NCI-H774 (cell line): ENCODE measurements at regions not wholly inside any gene's neighbourhood (a gene's known extent, or its start where the extent isn't known, plus 50 kb on each side); places are given as distances from the start of the nearest gene placed in this dataset.
"Not testable (repeated sequence)": the region's sequence is repeated elsewhere in the genome, so short reads cannot be mapped to it uniquely, and the experiment has no call there.

ENCODE experiments used
- DNase-seq: peaks from one replicate; lab custom pipeline; 2025; lab: John Stamatoyannopoulos, UW

- no peak for DNase-seq
Measured at GRCh38 chr15:79539401-79539800, 107.3 kb downstream of the MINAR1 start.

DNA sequence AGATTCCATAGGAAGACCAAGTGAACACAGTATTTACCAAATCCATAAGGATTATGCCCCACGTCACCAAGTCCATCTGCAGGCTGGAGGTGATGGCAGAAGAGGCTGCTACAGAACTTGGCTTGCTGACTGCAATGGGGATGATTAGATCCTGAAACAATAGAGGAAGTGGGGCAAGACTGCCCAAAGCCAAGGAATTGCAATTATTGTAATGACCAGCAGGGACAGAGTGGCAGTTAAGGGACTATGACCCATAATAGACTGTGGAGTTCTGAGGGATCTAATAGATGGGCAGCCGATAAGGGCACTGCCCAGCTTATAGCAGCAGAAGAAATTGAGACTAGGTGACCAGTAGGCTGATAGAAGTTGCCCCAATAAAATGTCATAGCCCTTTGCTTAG lies 108.4 kb downstream of the MINAR1 start:
- DNase-seq = no peak

- no peak for DNase-seq
Measured at GRCh38 chr15:79541196-79541595, 109.1 kb downstream of the MINAR1 start.

- no peak for DNase-seq
Measured at GRCh38 chr15:79543097-79543496, 111.0 kb downstream of the MINAR1 start.

- DNase-seq = no peak
Measured at GRCh38 chr15:79549196-79549595, 117.1 kb downstream of the MINAR1 start.

GRCh38 chr15:79560384-79560783 lies 128.2 kb downstream of the MINAR1 start:
- no peak for DNase-seq

- no peak for DNase-seq
Measured at GRCh38 chr15:79561982-79562381, 129.8 kb downstream of the MINAR1 start.

- DNase-seq = no peak
Measured at GRCh38 chr15:79562403-79562815, 130.3 kb downstream of the MINAR1 start.

- DNase-seq = no peak
Measured at GRCh38 chr15:79562899-79563298, 130.8 kb downstream of the MINAR1 start.

- no peak for DNase-seq
Measured at GRCh38 chr15:79570004-79570403, 137.9 kb downstream of the MINAR1 start.

DNA sequence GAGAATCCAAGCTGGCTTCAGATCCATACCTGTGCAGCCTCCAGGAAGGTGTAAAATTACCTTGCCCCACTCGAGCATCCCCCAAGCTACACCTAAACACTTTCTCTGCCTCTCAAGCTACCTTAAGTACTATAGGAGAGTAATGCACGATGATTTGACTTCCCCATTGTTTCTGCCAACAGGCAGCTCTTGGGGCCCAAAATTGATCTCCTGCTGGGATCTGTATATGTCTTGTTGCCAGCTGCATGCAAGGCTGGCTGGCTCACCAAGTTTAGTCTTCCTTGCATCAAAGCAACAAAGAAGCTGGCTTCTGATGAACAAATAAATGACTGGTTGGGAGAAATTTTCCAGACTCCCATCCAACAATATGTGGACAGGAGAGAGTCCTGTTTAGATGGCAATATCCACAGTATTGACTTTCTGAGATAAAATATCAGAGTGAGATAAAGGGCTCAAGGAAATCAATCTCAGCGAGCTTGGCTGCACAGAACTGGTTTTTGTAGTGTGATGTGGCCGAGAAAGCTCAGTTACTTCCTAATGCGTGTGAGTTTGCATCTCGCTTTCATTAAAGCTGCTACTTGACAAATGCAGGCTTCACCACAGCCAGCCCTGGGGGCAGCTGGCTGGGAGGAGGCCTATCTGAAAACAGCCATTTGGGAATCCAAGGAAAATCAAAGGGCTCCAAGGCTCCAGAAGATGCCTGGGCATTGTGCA lies 140.7 kb downstream of the MINAR1 start:
- no peak for DNase-seq

GRCh38 chr15:79574431-79575273 lies 142.5 kb downstream of the MINAR1 start:
- DNase-seq = not testable (repeated sequence)

- no peak for DNase-seq
Measured at GRCh38 chr15:79582650-79583049, 150.5 kb downstream of the MINAR1 start.

GRCh38 chr15:79592126-79592525 lies 160.0 kb downstream of the MINAR1 start:
- no peak for DNase-seq

GRCh38 chr15:79593119-79593869 lies 161.2 kb downstream of the MINAR1 start:
- no peak for DNase-seq

GRCh38 chr15:79595306-79595705 lies 163.2 kb downstream of the MINAR1 start:
- no peak for DNase-seq

DNA sequence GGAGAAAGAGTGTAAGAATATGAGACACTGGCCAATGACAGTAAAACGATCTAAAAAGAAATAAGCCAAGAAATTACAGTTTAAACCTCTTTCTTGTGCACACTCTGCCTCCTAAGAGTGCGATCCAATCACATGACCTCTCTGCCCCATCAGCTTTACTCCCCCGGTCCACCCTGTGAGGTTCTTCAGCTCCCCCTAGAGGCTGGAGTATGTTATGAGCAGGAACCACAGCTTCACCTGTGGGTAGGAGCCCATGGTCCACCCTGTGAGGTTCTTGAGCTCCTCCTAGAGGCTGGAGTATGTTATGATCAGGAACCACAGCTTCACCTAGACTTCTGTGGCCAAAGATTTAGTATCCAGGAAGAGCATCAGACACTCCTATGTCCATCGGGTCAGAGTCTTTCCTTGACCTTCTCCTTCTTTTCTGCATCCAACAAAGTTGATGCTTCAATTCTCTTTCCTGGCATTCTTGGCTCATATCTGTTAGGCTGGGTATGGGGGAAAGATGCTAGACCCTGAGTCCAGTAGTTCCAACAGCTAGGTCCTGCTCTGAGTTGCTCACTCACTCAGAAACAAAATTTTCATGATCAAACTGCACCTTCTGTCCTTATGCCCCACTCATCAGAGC lies 164.0 kb downstream of the MINAR1 start:
- peak; percentile 80 for DNase-seq

DNA sequence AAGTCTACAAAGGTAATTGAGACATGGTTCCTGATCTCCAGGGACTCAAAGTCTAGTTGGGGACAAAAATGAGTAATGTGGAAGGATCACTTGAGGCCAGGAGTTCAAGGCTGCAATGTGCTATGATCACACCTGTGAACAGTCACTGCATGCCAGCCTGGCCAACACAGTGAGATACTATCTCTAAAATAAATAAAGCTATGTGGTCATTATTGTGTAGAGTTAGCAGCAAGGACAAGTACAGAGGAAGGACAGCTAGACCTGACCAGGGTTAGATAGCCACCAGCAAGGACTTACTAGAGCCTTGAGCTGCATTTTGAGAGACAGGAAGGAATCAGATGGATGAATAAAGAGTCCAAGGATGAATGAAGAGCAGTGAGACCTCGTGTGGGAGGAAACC lies 166.5 kb downstream of the MINAR1 start:
- DNase-seq = no peak

- no peak for DNase-seq
Measured at GRCh38 chr15:79601405-79602086, 169.4 kb downstream of the MINAR1 start.

DNA sequence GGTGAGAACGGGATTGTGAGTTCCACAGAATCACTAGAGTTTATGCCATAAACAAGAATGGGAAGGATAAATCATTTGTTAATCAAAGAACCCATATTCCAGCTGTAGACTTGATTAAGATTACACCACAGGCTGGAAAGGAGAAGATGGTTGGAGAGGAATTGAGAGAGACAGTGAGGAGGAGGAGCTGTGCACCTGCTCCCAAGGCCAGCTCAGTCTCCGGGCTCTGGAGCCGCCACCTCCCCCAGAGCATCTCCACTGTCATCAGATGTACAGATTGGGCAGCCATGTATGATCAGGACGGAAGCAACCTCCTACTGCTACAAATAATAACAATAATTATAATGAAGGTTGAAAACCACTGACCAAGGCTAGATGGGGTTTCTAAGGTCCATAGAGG lies 170.0 kb downstream of the MINAR1 start:
- no peak for DNase-seq

GRCh38 chr15:79602731-79603130 lies 170.6 kb downstream of the MINAR1 start:
- no peak for DNase-seq
